ENCODE measurements at regions not wholly inside any gene's neighbourhood (a gene's known extent, or its start where the extent isn't known, plus 50 kb on each side); places are given as distances from the start of the nearest gene placed in this dataset.

- DNase-seq (ENCODE audit: low read depth), result no peak
Observed at GRCh38 chr1:221813887-221814286, 72.0 kb upstream of the DUSP10 start.

DNA sequence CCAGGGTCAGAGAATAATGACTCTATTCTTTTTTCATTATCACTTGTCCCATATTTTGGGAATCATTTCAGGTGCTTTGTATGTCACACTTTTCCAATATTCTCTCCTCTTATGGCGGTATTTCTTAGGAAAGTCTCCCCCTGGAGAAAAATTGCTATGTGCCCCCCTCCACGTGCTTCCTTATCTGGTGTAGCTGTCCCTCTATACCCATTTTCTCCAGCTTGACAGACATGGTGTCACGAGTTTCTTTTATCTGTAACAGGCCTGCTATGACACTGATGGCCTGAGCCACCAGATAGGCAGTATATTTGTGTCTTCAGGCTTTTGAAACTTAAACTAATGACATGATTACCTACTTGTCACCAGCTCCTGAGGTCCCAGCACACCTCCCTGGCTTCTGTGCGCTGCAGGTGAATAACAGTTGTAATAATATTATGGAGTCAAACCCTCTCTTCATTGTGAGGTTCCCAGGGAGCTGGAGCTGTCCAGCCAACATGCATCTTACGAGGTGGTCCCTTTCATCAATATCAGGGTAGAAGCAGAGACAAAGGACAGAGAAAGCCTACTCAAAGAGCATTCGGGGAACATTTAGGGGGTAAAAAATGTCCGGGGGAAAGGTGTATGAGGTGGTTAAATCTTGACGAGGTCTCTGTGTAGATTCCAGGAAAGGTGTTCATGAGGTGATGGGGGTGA, 71.2 kb upstream of the DUSP10 start:
- DNase-seq (ENCODE audit: low read depth), result no peak

- no peak for DNase-seq (ENCODE audit: low read depth)
Observed at GRCh38 chr1:221812088-221812752, 70.3 kb upstream of the DUSP10 start.

GRCh38 chr1:221810406-221810805, 68.5 kb upstream of the DUSP10 start:
- no peak for DNase-seq (ENCODE audit: low read depth)

DNA sequence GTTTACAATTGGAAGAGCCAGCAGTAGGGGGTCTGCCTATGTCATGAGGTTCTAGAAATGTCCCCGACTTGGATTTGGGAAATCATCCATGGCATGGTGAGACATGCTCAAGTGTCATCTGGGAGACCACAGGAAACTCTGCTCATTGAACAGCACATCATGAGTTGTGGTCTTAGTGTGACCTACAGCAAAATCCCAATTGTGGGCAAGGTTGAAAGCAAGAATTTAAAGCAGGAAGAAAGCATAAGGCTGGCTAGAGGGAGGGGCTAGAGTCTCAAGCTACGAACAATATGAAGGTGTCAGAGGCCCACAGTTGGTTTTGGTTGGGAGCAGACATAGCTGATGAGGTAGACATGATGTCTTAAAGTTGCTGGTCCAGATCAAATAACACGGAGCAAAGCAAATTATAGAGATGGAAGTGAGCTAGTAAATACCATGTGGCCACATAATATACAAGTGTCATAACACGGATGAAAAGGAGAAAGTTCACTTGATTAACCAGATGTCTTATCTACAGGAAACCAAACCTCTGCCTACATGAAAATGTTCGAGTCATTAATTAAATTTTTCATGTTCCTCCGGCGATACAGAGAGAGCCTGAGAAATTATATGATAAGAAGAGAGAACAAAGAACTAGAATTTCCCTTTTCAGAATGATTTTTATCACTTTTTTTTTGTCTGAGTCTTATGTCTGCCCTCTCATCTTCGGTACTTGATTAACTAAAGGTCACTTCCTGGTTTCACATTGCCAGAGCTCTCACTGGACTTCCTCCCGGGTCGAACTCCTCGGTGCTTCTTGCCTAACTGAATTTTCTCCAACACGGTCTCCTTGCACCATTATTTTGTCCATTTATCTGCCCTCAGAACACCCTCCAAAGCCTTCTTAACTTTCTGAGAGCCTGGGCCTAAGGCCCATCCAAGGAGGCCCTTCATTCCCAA, 67.5 kb upstream of the DUSP10 start:
- DNase-seq (ENCODE audit: low read depth), result no peak

- DNase-seq (ENCODE audit: low read depth), result no peak
Observed at GRCh38 chr1:221806984-221807383, 65.1 kb upstream of the DUSP10 start.

DNA sequence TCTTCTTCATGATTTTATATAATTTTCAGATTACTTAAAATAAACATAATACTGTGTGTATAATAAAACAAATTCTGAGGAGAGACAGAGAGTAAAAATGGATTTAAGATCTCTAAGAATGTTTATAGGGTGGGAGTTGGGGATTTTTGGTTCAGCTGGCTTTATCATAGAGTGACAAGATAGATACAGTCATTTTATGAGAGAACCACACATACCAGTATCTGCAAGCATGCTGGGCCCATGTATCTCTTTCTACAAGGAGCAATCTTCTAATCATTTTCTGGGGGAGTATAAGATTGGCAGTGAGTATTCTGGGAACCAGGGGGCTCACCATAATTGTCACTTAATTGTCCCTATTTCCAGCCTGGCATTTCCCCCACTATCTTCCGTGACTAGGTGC, 64.3 kb upstream of the DUSP10 start:
- DNase-seq (ENCODE audit: low read depth), result no peak

DNA sequence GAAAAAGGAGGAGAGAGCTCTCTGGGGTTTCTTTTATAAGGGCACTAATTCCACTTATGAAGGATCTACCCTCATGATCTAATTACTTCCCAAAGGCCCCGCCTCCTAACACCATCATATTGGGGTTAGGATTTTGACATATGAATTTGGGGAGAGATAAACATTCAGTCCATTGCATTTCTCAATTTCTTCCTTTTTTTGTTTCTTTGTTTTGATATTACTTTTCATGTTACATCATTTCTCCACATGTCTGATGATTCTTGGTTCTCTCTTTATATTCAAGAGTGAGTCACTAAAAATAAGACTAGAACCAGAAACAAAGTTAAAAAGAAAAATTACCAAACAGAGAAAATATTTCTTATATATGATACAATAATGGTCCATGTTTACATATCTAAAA, 63.2 kb upstream of the DUSP10 start:
- DNase-seq (ENCODE audit: low read depth), result no peak

- no peak for DNase-seq (ENCODE audit: low read depth)
Observed at GRCh38 chr1:221804303-221804702, 62.4 kb upstream of the DUSP10 start.

DNA sequence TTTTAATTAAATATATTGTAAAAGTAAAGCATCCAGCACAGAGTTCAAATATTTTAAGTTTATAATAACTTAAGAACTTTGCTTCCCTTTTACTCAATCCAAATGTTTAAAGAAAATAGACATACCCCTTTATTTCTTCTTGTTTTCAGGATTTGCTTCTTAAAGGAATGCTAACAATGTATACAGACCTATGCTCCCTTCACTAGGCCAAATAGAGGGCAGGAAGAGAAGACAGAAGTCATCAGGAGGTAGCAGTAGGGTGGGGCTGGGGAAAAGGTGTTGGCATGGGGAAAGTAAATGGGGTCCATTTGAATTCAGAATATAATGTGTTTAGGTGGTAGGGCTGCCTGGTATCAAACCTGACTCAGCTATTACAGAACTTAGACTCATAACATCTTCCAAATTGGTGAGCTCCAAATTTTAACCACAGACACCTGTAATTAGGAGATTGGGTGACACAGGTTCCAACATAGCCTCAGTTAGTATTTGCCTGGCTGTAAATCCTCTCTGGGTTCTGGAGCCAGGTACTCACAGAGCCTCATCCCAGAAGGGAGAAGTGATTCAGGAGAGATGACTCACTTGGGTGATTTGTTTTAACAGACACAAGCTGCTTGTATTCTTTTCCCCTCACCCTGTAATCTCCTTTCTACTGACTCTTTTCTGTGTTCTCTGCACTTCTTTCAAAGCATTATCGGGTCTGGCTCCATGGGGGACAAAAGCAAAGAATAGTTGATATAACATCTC, 60.1 kb upstream of the DUSP10 start:
- peak; percentile 82 for DNase-seq (ENCODE audit: low read depth)

DNA sequence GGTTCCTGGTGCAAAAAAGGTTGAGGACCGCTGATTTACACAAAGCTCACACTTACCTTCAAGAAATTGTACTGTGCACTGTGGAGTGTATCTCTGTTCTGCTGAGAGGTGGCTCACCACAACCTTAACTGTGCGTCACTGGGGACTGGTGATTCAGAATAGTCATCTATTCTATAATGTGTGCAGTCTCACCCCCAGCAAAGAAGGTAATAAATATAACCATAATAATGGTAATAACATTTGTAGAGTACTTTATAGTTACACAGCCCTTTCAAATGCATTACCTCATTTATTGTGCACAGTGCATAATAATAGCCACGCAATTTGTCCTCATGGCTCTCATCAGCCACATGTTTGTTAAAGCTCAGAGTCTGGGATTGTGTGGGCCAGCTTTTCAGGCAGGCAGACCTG, 59.4 kb upstream of the DUSP10 start:
- no peak for DNase-seq (ENCODE audit: low read depth)

GRCh38 chr1:221800831-221801230, 58.9 kb upstream of the DUSP10 start:
- no peak for DNase-seq (ENCODE audit: low read depth)

DNA sequence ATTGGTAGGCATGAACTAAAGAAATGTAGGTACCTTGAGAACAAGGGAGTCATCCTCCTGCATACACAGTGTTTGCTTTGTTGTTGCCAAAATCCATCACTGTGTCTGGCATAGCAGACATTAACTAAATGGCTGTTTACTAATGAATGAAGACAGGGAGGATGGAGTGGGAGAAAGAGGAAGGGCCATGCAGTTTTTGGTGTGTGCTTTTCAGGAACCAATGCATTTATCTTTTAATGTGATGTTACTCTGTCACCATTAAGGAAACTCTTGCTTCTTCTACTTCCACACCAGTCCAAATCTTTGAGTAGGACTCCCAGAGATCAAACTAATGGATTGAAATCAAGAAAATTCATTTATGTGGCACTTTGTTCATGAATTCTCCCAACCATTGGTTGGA, 55.6 kb upstream of the DUSP10 start:
- no peak for DNase-seq (ENCODE audit: low read depth)

DNA sequence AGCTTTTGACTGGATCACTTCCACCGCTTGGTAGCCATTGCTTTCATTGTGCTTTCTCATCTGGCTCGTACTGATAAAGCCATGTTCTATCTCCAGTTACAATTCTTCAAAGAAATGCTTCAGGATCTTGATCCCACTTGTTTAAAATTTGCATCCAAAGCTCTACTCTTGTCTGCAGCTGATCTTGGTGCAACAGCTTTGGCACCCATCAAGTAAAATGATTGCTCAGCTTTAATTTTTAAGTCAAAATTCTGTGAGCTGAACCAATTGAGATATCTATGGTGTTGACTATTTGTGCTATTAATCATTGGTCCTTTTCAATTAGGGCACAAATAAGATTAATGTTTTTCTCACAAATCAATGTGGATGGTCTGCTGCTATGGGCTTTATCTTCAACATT, 54.8 kb upstream of the DUSP10 start:
- no peak for DNase-seq (ENCODE audit: low read depth)

GRCh38 chr1:221795380-221795779, 53.5 kb upstream of the DUSP10 start:
- no peak for DNase-seq (ENCODE audit: low read depth)

DNA sequence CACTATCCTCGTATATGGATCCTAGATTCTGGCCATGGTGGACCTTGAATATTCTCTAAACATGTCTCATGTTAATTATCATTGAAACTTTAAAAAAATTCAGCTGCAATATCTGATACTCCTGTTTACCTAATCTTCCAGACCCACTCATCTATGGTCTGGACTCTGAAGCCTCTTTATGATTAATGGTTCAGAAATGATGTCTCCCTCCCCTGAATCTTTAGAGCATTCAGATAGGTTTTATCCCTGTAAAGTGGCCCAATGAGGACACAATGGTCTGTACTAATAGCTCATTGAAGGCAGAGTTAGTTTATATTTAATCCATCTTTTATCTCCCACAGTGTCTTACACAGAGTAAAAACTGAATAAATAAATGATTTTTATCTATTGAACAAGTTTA, 53.0 kb upstream of the DUSP10 start:
- DNase-seq (ENCODE audit: low read depth), result no peak

- DNase-seq (ENCODE audit: low read depth), result peak; percentile 61
Observed at GRCh38 chr1:221794079-221794670, 52.3 kb upstream of the DUSP10 start.

- peak; percentile 40 for DNase-seq (ENCODE audit: low read depth)
Observed at GRCh38 chr1:221793439-221794078, 51.7 kb upstream of the DUSP10 start.

DNA sequence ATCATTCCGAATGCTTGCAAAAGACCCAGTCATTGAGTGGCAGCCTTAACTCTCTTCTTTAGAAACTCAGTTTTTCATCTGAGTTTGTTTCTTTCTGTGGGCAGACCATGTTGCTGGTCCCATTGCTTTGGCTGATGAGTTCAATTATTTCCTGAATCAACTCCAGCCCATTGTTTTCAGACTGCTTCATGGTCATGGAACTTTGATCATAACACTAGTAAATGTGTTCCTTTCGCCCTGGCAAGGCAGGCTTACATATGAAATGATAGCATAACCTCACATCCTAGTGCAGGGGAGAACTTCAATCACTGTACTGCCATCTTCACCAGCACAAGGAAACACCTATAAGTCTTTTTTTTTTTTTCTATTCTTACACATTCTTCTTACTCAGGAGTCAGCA, 50.0 kb upstream of the DUSP10 start:
- no peak for DNase-seq (ENCODE audit: low read depth)

Data from renal cortical epithelial cell (primary cell).